ENCODE measurements at regions not wholly inside any gene's neighbourhood (a gene's known extent, or its start where the extent isn't known, plus 50 kb on each side); places are given as distances from the start of the nearest gene placed in this dataset.
"Not testable (repeated sequence)": the region's sequence is repeated elsewhere in the genome, so short reads cannot be mapped to it uniquely, and the experiment has no call there.

DNA sequence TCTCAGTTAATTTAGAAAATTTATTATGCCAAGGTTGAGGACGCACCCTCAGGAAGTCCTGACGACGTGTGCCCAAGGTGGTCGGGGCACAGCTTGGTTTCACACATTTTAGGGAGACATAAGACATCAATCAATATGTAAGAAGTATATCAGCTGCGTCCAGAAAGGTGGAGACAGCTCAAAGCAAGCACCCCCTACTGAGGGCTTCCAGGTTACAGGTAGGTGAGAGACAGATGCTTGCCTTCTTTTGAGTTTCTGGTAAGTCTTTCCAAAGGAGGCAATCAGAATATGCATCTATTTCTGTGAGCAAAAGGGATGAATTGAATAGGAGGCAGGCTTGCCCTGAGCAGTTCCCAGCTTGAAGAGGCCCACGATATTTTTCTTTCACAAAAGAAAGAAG is 614.3 kb downstream of the XPNPEP1 start:
- Mint-ChIP-seq H3K27me3 (ENCODE audit: low read depth) (no peaks in the 10 kb centered on the region), H3K36me3 (ENCODE audit: low read depth) (no peaks in the 10 kb centered on the region), H3K4me1 (no peaks in the 10 kb centered on the region), H3K9me3 (no peaks in the 10 kb centered on the region), H3K4me3 (no peak overlapping the region), H3K27ac (ENCODE audit: unreplicated experiment) (no peak overlapping the region)
- no peak for DNase-seq (ENCODE audit: low read depth, low spot score)
- TF ChIP-seq, protein P1, sequence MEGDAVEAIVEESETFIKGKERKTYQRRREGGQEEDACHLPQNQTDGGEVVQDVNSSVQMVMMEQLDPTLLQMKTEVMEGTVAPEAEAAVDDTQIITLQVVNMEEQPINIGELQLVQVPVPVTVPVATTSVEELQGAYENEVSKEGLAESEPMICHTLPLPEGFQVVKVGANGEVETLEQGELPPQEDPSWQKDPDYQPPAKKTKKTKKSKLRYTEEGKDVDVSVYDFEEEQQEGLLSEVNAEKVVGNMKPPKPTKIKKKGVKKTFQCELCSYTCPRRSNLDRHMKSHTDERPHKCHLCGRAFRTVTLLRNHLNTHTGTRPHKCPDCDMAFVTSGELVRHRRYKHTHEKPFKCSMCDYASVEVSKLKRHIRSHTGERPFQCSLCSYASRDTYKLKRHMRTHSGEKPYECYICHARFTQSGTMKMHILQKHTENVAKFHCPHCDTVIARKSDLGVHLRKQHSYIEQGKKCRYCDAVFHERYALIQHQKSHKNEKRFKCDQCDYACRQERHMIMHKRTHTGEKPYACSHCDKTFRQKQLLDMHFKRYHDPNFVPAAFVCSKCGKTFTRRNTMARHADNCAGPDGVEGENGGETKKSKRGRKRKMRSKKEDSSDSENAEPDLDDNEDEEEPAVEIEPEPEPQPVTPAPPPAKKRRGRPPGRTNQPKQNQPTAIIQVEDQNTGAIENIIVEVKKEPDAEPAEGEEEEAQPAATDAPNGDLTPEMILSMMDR (conservative IDR thresholded peaks at IDR 0.05): no peak

- H3K27ac Mint-ChIP-seq (ENCODE audit: unreplicated experiment); H3K36me3 Mint-ChIP-seq (ENCODE audit: low read depth); H3K9me3 Mint-ChIP-seq; H3K4me1 Mint-ChIP-seq; H3K4me3 Mint-ChIP-seq; DNase-seq (ENCODE audit: low read depth, low spot score); H3K27me3 Mint-ChIP-seq (ENCODE audit: low read depth): not testable (repeated sequence)
These were observed 616.2 kb downstream of the XPNPEP1 start for GRCh38 chr10:109307102-109307501.

GRCh38 chr10:109306698-109307097 is 616.6 kb downstream of the XPNPEP1 start:
- Mint-ChIP-seq H3K4me1 (no peaks in the 10 kb centered on the region), H3K36me3 (ENCODE audit: low read depth) (no peaks in the 10 kb centered on the region), H3K27ac (ENCODE audit: unreplicated experiment) (no peak overlapping the region), H3K9me3 (no peaks in the 10 kb centered on the region), H3K27me3 (ENCODE audit: low read depth) (no peaks in the 10 kb centered on the region), H3K4me3 (no peak overlapping the region)
- TF ChIP-seq, protein P1 (conservative IDR thresholded peaks at IDR 0.05): no peak
- no peak for DNase-seq (ENCODE audit: low read depth, low spot score)

DNA sequence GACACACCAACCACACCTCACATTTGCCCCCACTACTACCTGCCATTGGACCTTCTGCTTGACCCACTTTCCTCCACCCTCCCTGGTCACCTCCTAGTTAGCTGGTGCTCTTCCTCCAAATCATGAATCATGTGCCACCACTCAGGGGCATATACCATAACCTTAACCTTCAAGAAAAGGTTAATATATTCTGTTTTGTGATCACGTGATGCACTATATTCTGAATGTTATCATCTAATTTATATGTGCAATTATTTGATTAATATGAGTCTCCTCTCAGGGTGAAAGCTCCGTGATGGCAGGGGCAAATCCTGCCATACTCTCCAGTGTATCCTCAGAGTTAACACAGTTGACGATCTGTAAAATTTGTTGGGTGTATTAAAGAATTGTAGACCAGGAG is 635.5 kb downstream of the XPNPEP1 start:
- H3K27ac Mint-ChIP-seq (ENCODE audit: unreplicated experiment): no peak overlapping the region
- H3K9me3 Mint-ChIP-seq: peaks cover 2% of the 10 kb centered on the region
- no peaks in the 10 kb centered on the region for H3K4me1 Mint-ChIP-seq
- H3K36me3 Mint-ChIP-seq (ENCODE audit: low read depth): no peaks in the 10 kb centered on the region
- DNase-seq (ENCODE audit: low read depth, low spot score): no peak
- no peak overlapping the region for H3K4me3 Mint-ChIP-seq
- TF ChIP-seq, protein P1 (conservative IDR thresholded peaks at IDR 0.05): no peak
- no peaks in the 10 kb centered on the region for H3K27me3 Mint-ChIP-seq (ENCODE audit: low read depth)

DNA sequence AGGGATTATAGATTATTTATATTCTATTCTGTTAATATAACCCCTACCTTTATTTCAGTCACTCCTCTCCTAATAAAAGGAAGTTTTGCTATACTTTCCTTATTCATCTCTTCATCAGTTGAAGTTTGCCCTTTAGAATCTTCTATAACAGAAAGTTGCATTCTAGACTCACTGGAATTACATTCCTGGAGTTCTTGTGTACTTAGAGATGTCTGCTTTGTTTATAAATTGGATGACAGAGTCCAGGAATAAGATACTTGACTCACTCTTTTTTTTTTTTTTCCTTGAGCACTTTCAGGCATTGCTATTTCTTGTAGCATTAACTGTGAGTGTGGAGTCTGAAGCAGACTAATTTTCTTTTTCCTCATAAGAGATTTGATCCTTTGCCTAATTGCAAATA is 640.8 kb downstream of the XPNPEP1 start:
- H3K27ac Mint-ChIP-seq (ENCODE audit: unreplicated experiment): no peak overlapping the region
- H3K4me3 Mint-ChIP-seq: no peak overlapping the region
- H3K27me3 Mint-ChIP-seq (ENCODE audit: low read depth): no peaks in the 10 kb centered on the region
- no peaks in the 10 kb centered on the region for H3K4me1 Mint-ChIP-seq
- H3K9me3 Mint-ChIP-seq: no peaks in the 10 kb centered on the region
- no peaks in the 10 kb centered on the region for H3K36me3 Mint-ChIP-seq (ENCODE audit: low read depth)
- no peak for DNase-seq (ENCODE audit: low read depth, low spot score)
- TF ChIP-seq, protein P1 (conservative IDR thresholded peaks at IDR 0.05): no peak

GRCh38 chr10:109281347-109281746 is 642.0 kb downstream of the XPNPEP1 start:
- H3K27ac Mint-ChIP-seq (ENCODE audit: unreplicated experiment): no peak overlapping the region
- H3K4me3 Mint-ChIP-seq: no peak overlapping the region
- H3K9me3 Mint-ChIP-seq: no peaks in the 10 kb centered on the region
- no peaks in the 10 kb centered on the region for H3K36me3 Mint-ChIP-seq (ENCODE audit: low read depth)
- TF ChIP-seq, protein P1 (conservative IDR thresholded peaks at IDR 0.05): no peak
- H3K4me1 Mint-ChIP-seq: no peaks in the 10 kb centered on the region
- DNase-seq (ENCODE audit: low read depth, low spot score): no peak
- H3K27me3 Mint-ChIP-seq (ENCODE audit: low read depth): no peaks in the 10 kb centered on the region

All from neural crest cell (in vitro differentiated cells).